ENCODE measurements at regions not wholly inside any gene's neighbourhood (a gene's known extent, or its start where the extent isn't known, plus 50 kb on each side); places are given as distances from the start of the nearest gene placed in this dataset.
A peak's percentile ranks its signal among the peaks of the same experiment; 100 is the strongest.
"Not testable (repeated sequence)": the region's sequence is repeated elsewhere in the genome, so short reads cannot be mapped to it uniquely, and the experiment has no call there.

DNA sequence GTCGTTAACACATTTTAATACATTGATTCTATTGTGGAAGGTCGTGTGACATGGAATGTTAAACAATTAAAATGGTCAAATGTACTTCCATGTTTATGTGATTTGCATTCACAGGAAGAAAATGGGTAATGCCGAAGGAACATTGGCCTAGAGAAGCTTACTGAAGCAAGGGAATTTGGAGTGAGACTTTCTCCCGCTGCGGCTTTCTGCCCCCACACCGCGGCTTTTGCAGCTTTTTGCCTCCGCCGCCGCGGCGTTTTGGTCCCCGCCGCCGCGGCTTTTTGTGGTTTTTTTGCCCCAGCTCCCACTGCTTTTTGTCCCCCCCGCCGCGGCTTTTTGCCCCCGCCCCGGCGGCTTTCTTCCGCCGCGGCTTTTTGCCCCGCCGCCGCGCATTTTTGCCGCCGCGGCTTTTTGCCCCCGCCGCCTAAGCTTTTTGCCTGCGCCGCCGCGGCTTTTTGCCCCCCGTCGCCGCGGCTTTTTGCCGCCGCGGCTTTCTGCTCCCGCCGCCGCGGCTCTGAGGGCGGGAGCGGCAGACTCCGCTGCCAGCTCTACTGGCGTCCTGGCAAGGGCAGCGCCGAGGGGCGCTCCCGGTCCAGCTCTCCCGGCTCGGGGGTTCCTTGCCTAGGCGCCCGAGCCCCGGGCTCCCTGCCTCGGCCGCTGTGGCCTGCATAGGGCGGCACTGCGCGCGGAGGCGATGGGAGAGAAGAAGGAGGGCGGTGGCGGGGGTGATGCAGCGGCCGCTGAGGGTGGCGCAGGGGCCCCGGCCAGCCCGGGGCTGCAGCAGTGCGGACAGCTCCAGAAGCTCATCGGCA lies 225.5 kb upstream of the VKORC1L1 start:
- H3K36me3 ChIP-seq (ENCODE audit: control insufficient read depth, insufficient read depth, low read length); H3K9me3 ChIP-seq; H3K27ac Mint-ChIP-seq (ENCODE audit: unreplicated experiment); CTCF ChIA-PET; H3K27me3 Mint-ChIP-seq (ENCODE audit: insufficient read depth, unreplicated experiment); intact Hi-C loops (cut with micrococcal nuclease; ENCODE audit: unreplicated experiment); DNase-seq; H3K4me1 ChIP-seq; H3K4me3 Mint-ChIP-seq (ENCODE audit: unreplicated experiment); H3K36me3 Mint-ChIP-seq (ENCODE audit: insufficient read depth, unreplicated experiment); H3K27me3 ChIP-seq (replicated peaks; ENCODE audit: control insufficient read depth, insufficient read depth, low read length); POLR2A ChIA-PET; BruUV-seq (replicated peaks); H3K4me1 Mint-ChIP-seq (ENCODE audit: low read depth, unreplicated experiment); H3K4me3 ChIP-seq (ENCODE audit: low read depth, low read length): not testable (repeated sequence)
- peaks cover 10% of the 10 kb centered on the region for H3K9me3 Mint-ChIP-seq (ENCODE audit: unreplicated experiment)

- CTCF ChIA-PET; H3K36me3 ChIP-seq (ENCODE audit: control insufficient read depth, insufficient read depth, low read length); H3K27ac Mint-ChIP-seq (ENCODE audit: unreplicated experiment); H3K27me3 ChIP-seq (replicated peaks; ENCODE audit: control insufficient read depth, insufficient read depth, low read length); H3K9me3 ChIP-seq; DNase-seq; intact Hi-C loops (cut with micrococcal nuclease; ENCODE audit: unreplicated experiment); H3K27me3 Mint-ChIP-seq (ENCODE audit: insufficient read depth, unreplicated experiment); H3K4me1 ChIP-seq; BruUV-seq (replicated peaks); H3K4me1 Mint-ChIP-seq (ENCODE audit: low read depth, unreplicated experiment); H3K4me3 ChIP-seq (ENCODE audit: low read depth, low read length); H3K4me3 Mint-ChIP-seq (ENCODE audit: unreplicated experiment); POLR2A ChIA-PET: not testable (repeated sequence)
- Mint-ChIP-seq H3K9me3 (ENCODE audit: unreplicated experiment) (peaks cover 10% of the 10 kb centered on the region), H3K36me3 (ENCODE audit: insufficient read depth, unreplicated experiment) (peaks cover 11% of the 10 kb centered on the region)
Measured at GRCh38 chr7:65651174-65651573, 221.7 kb upstream of the VKORC1L1 start.

DNA sequence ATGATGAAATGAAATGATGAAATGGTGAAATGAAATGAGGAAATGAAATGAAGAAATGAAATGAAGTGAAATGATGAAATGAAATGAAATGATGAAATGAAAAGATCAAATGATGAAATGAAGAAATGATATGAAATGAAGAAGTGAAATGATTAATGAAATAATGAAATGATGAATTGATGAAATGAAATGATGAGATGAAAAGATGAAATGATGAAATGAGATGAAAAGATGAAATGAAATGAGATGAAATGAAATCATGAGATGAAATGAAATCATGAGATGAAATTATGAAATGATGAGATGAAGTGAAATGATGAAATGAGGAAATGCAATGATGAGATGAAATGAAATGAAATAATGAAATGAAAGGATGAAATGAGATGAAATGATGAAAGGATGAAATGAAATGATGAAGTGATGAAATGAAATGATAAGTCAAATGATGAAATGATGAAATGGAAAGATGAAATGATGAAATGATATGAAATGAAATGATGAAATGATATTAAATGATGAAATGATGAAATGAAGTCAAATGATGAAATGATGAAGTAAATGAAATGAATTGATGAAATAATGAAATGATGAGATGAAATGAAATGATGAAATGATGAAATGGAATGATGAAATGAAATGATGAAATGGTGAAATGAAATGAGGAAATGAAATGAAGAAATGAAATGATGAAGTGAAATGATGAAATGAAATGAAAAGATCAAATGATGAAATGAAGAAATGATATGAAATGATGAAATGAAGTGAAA lies 220.9 kb upstream of the VKORC1L1 start:
- H3K4me3 Mint-ChIP-seq (ENCODE audit: unreplicated experiment); H3K27me3 ChIP-seq (replicated peaks; ENCODE audit: control insufficient read depth, insufficient read depth, low read length); H3K4me1 ChIP-seq; H3K27me3 Mint-ChIP-seq (ENCODE audit: insufficient read depth, unreplicated experiment); H3K4me3 ChIP-seq (ENCODE audit: low read depth, low read length); DNase-seq; H3K4me1 Mint-ChIP-seq (ENCODE audit: low read depth, unreplicated experiment); CTCF ChIA-PET; H3K36me3 ChIP-seq (ENCODE audit: control insufficient read depth, insufficient read depth, low read length); POLR2A ChIA-PET; BruUV-seq (replicated peaks); H3K9me3 ChIP-seq; intact Hi-C loops (cut with micrococcal nuclease; ENCODE audit: unreplicated experiment): not testable (repeated sequence)
- peaks cover 10% of the 10 kb centered on the region for H3K9me3 Mint-ChIP-seq (ENCODE audit: unreplicated experiment)
- H3K36me3 Mint-ChIP-seq (ENCODE audit: insufficient read depth, unreplicated experiment) = peaks cover 11% of the 10 kb centered on the region
- H3K27ac Mint-ChIP-seq (ENCODE audit: unreplicated experiment) = peak overlapping the region; percentile 36

GRCh38 chr7:65652669-65653068 lies 220.2 kb upstream of the VKORC1L1 start:
- Mint-ChIP-seq H3K9me3 (ENCODE audit: unreplicated experiment) (peaks cover 10% of the 10 kb centered on the region), H3K36me3 (ENCODE audit: insufficient read depth, unreplicated experiment) (peaks cover 11% of the 10 kb centered on the region)
- H3K4me1 Mint-ChIP-seq (ENCODE audit: low read depth, unreplicated experiment); CTCF ChIA-PET; H3K27me3 Mint-ChIP-seq (ENCODE audit: insufficient read depth, unreplicated experiment); H3K4me1 ChIP-seq; intact Hi-C loops (cut with micrococcal nuclease; ENCODE audit: unreplicated experiment); DNase-seq; H3K4me3 ChIP-seq (ENCODE audit: low read depth, low read length); BruUV-seq (replicated peaks); H3K9me3 ChIP-seq; H3K4me3 Mint-ChIP-seq (ENCODE audit: unreplicated experiment); H3K36me3 ChIP-seq (ENCODE audit: control insufficient read depth, insufficient read depth, low read length); H3K27ac Mint-ChIP-seq (ENCODE audit: unreplicated experiment); H3K27me3 ChIP-seq (replicated peaks; ENCODE audit: control insufficient read depth, insufficient read depth, low read length); POLR2A ChIA-PET: not testable (repeated sequence)

DNA sequence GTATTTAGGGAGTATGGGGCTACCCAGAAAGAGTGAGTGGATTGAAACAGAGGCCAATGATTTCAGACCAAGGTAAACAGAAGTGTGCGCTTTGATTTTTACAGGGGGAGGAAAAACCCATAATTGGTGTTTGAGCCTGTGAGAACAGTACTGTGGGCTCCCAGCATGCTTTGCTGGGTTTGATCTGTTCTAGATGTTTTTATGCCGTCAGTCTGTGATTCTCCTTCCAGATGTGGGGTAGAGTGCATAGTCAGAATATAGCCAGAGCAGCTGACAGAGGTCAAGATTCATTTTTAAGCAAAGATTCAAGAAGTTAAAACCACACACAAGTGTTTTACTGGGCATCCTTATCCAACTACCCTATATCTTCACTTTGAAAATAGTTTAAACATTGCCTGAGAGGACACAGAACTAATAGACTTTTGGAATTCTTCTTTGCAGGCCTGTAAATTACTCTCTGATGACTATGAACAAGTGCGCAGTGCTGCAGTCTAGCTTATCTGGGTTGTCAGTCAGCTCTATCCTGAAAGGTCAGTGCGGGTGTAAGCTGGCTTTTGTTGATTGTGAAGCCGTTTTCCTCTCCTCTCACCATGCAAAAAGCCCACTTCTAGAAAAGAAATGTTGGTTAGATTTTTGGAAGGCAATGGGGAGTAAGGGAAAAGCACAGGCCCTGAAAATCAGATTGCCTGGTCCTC lies 216.2 kb upstream of the VKORC1L1 start:
- H3K36me3 ChIP-seq (ENCODE audit: control insufficient read depth, insufficient read depth, low read length); H3K27me3 Mint-ChIP-seq (ENCODE audit: insufficient read depth, unreplicated experiment); H3K27me3 ChIP-seq (replicated peaks; ENCODE audit: control insufficient read depth, insufficient read depth, low read length); H3K4me1 ChIP-seq; H3K36me3 Mint-ChIP-seq (ENCODE audit: insufficient read depth, unreplicated experiment); DNase-seq; H3K9me3 Mint-ChIP-seq (ENCODE audit: unreplicated experiment); POLR2A ChIA-PET; H3K4me1 Mint-ChIP-seq (ENCODE audit: low read depth, unreplicated experiment); H3K4me3 Mint-ChIP-seq (ENCODE audit: unreplicated experiment); BruUV-seq (replicated peaks); CTCF ChIA-PET; intact Hi-C loops (cut with micrococcal nuclease; ENCODE audit: unreplicated experiment); H3K27ac Mint-ChIP-seq (ENCODE audit: unreplicated experiment); H3K4me3 ChIP-seq (ENCODE audit: low read depth, low read length); H3K9me3 ChIP-seq: not testable (repeated sequence)

GRCh38 chr7:65683362-65683761 lies 189.5 kb upstream of the VKORC1L1 start:
- CTCF ChIA-PET; H3K27me3 ChIP-seq (replicated peaks; ENCODE audit: control insufficient read depth, insufficient read depth, low read length); H3K4me3 Mint-ChIP-seq (ENCODE audit: unreplicated experiment); H3K4me1 ChIP-seq; H3K4me1 Mint-ChIP-seq (ENCODE audit: low read depth, unreplicated experiment); H3K9me3 ChIP-seq; POLR2A ChIA-PET; intact Hi-C loops (cut with micrococcal nuclease; ENCODE audit: unreplicated experiment); H3K9me3 Mint-ChIP-seq (ENCODE audit: unreplicated experiment); H3K27me3 Mint-ChIP-seq (ENCODE audit: insufficient read depth, unreplicated experiment); H3K27ac Mint-ChIP-seq (ENCODE audit: unreplicated experiment); H3K36me3 ChIP-seq (ENCODE audit: control insufficient read depth, insufficient read depth, low read length); H3K4me3 ChIP-seq (ENCODE audit: low read depth, low read length); BruUV-seq (replicated peaks); H3K36me3 Mint-ChIP-seq (ENCODE audit: insufficient read depth, unreplicated experiment); DNase-seq: not testable (repeated sequence)

Measured in Caco-2 (cell line).